GM19328 (cell line): ENCODE measurements at regions not wholly inside any gene's neighbourhood (a gene's known extent, or its start where the extent isn't known, plus 50 kb on each side); places are given as distances from the start of the nearest gene placed in this dataset.

ENCODE experiments used
- ATAC-seq: cut with Tn5 transposase; IDR thresholded peaks from one replicate; pipeline ENCODE4 v1.9.1; 2021; ENCODE audit warnings: mild to moderate bottlenecking, moderate library complexity; ENCODE audit not compliant: unreplicated experiment

DNA sequence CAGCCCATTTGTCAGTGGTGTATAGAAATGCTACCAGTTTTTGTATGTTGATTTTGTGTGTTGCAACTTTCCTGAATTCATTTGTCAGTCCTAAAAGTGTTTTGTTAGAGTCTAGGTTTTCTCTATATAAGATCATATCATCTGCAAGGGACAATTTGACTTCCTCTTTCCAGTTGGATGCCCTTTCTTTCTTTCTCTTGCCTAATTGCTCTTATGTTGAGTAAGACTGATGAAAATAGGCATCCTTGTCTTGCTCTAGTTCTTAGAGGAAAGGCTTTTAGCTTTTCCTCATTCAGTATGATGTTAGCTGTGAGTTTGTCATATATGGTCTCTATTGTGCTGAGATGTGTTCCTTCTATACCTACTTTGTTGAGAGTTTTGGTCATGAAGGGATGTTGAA, 161.7 kb upstream of the TPK1 start:
- ATAC-seq = no peak

GRCh38 chr7:144995495-144995894, 159.6 kb upstream of the TPK1 start:
- ATAC-seq = no peak

DNA sequence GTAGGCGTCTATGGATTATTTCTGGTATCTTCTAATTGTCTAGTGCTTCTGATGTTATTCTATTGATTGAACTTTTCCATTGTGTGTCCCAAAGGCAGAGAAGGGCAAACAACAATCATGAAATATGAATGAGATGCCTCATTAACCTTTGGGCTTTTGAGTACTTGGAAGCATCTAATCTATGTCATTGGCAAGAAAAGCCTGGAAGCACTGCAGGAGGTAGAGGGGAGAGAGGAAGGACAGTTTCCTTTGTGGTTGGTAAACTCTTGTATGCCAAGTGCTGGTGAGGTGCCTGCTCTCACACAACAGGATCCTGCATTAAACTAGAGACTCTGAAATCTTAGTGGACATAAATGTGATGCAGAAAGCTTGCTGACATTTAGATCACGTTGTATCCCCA, 155.2 kb upstream of the TPK1 start:
- ATAC-seq = no peak

DNA sequence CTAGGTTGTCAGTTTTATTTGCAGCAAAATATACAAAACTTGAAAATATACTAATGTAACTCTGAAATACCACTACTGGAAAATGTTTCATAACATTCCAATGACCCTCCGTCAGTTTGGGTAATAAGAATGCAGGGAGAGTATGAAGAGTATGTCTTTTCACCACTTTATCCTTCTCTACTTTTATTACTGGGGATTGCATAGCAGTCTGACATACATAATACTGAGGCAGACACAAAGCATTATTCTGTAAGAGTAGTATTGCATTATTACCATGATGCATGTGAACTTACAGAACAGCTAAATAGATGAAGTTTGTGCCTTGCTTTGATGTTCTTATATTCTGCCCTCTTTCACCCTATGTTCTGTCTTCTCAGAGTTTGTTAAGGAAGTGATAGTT, 151.8 kb upstream of the TPK1 start:
- ATAC-seq = no peak

GRCh38 chr7:144982133-144982532, 146.3 kb upstream of the TPK1 start:
- no peak for ATAC-seq

DNA sequence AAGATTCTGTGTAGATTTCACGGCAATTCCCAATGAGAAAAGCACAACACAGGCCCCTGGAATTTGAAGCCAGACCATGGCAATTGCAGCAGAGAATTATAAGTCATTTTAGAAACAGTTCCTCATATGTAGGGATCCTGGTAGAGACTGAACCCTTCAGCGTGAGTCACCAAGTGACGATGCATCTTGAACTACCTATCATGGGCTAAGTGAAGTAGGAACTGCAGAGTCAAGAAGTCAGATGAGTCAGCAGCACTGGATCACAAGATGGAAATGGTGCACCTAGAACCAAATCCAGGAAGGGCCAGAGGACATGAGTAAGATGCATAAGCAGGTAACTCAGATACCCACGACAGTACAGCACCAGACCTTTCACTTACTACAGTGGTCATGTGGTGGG, 140.0 kb upstream of the TPK1 start:
- no peak for ATAC-seq

GRCh38 chr7:144969787-144970186, 133.9 kb upstream of the TPK1 start:
- no peak for ATAC-seq

- no peak for ATAC-seq
Measured at GRCh38 chr7:144960763-144961162, 124.9 kb upstream of the TPK1 start.

GRCh38 chr7:144957998-144958397, 122.1 kb upstream of the TPK1 start:
- no peak for ATAC-seq

DNA sequence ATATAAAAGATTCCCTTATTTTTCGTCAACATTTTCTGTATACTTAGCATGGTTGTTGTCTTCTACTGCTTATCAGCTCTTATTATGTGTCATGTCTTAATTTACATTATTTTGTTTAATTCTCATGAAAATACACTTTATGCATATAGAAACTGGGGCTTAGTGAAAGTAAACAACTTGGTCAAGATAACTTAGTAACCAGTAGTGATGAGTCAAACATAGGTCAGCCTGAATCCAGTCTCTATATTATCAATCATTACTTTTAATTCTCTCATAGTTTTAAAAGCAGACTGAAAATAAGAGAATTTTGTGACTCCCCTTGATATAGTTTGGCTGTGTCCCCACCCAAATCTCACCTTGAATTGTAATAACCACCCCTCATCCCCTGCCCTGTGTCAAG, 119.6 kb upstream of the TPK1 start:
- no peak for ATAC-seq

GRCh38 chr7:144941127-144941526, 105.3 kb upstream of the TPK1 start:
- no peak for ATAC-seq

GRCh38 chr7:144937199-144937598, 101.3 kb upstream of the TPK1 start:
- no peak for ATAC-seq

DNA sequence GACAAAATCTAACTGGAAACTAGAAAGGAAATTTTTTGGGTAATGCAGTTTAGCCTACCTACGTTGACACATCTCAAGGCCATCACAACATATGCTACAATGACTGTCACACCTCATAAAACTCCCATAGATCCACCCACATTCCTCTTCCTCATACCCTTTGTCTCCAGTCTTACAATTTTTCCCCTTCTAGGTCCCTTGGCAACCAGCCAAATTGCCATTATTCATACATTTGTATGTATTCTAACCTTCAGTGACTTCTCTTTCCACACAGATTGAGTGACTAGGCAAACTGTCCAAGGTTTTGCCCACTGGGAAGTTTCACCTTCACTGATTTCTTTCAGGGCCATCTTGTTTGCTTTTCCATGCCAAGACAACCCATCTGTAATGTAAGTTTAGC, 100.5 kb upstream of the TPK1 start:
- ATAC-seq = no peak

GRCh38 chr7:144910411-144910810, 74.6 kb upstream of the TPK1 start:
- no peak for ATAC-seq

DNA sequence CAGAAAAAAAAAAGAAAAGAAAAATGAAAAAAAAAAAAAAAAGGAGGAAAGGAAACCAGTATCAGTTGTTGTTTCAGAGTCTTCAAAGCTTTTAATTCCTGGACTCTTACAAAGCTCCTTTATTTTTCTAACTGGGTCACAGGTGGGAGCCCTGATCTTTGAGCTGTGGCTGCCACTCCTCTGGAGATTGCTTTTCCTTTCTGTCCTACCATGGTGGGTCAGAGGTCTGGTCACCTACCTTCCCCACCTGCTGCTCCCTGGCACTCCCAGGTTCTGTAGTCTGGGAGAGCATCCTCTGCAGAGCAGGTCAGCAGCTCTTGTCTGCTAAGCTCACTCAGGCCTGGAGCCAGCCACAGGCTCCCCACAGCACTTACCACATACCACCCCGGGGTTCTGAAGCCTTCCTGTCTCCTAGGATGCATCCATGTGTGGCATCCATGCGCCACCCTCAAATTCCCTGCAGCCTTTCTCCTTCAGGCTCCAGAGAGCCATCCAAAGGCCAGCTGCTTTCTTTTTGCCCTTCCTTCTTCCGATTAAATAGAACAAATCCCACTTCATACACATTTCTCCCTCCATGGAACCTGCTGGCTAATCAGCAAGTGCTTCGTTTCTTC, 73.2 kb upstream of the TPK1 start:
- no peak for ATAC-seq

DNA sequence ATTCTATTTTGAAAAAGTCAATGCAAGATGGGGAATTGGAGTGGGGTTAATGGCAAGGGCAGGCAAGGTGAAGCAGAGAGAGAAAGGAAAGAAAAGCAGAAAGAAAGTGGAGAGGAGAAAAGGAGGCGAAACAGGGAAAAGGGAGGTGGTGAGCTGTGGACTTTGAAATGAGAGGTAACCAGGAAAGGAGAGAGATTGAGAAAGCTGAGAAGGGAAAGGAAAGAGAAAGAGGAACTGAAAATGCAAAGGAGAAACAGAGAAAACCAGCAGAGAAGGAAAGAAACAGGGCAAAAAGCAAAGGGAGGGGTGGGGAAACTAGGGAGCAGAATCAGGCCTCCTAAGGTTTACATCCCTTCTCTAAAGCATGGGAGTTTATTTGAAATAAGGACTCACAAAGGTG, 72.5 kb upstream of the TPK1 start:
- ATAC-seq = no peak

DNA sequence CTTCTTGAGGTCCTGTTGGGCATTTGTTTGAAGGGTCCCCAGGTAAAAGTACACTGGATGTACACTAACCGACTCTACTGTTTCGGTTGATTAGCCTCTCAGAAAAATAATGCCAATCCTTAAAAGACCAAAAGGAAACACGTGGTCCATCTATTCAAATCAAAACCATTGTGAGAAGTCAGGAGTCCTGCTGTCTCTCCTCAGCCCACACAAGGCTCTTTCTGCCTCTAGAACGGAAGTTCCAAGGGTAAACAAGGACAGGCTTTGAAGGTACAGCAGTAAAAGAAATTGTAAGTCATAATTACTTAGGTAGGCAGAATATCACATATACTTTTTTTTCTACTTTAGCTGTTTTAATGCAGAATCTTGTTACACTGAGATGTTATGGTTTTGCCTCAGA, 71.7 kb upstream of the TPK1 start:
- ATAC-seq = peak; percentile 83

- ATAC-seq = no peak
Measured at GRCh38 chr7:144903201-144903600, 67.3 kb upstream of the TPK1 start.

- ATAC-seq = no peak
Measured at GRCh38 chr7:144892761-144893160, 56.9 kb upstream of the TPK1 start.
